ENCODE measurements at regions not wholly inside any gene's neighbourhood (a gene's known extent, or its start where the extent isn't known, plus 50 kb on each side); places are given as distances from the start of the nearest gene placed in this dataset.

DNA sequence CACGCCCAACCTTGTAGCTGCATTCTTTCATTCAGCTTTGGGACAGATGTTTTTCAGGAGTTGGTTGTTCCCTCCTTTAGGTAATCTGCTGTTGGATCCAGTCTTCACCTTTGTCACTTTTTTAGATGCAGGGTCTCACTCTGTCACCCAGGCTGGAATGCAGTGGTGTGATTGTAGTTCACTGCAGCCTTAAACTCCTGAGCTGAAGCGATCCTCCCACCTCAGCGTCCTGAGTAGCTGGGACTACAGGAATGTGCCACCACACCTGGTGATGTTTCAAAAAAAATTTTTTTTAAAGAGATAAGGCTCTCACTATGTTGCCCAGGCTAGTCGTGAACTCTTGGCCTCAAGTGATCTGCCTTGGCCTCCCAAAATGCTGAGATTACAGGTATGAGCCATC, 164.3 kb downstream of the KTN1 start:
- no peak for DNase-seq (ENCODE audit: low spot score, unreplicated experiment)
- Mint-ChIP-seq H3K4me3 (ENCODE audit: low read depth) (no peak overlapping the region), H3K27me3 (peaks cover 5% of the 10 kb centered on the region), H3K36me3 (ENCODE audit: insufficient read depth) (no peaks in the 10 kb centered on the region), H3K27ac (no peak overlapping the region), H3K4me1 (ENCODE audit: low read depth) (peaks cover 8% of the 10 kb centered on the region), H3K9me3 (ENCODE audit: low read depth) (no peaks in the 10 kb centered on the region)
- TF ChIP-seq, protein P1, sequence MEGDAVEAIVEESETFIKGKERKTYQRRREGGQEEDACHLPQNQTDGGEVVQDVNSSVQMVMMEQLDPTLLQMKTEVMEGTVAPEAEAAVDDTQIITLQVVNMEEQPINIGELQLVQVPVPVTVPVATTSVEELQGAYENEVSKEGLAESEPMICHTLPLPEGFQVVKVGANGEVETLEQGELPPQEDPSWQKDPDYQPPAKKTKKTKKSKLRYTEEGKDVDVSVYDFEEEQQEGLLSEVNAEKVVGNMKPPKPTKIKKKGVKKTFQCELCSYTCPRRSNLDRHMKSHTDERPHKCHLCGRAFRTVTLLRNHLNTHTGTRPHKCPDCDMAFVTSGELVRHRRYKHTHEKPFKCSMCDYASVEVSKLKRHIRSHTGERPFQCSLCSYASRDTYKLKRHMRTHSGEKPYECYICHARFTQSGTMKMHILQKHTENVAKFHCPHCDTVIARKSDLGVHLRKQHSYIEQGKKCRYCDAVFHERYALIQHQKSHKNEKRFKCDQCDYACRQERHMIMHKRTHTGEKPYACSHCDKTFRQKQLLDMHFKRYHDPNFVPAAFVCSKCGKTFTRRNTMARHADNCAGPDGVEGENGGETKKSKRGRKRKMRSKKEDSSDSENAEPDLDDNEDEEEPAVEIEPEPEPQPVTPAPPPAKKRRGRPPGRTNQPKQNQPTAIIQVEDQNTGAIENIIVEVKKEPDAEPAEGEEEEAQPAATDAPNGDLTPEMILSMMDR (IDR thresholded peaks at IDR 0.05; ENCODE audit: unreplicated experiment), result no peak

GRCh38 chr14:55745906-55746305, 165.9 kb downstream of the KTN1 start:
- no peak overlapping the region for H3K27ac Mint-ChIP-seq
- no peaks in the 10 kb centered on the region for H3K36me3 Mint-ChIP-seq (ENCODE audit: insufficient read depth)
- TF ChIP-seq, protein P1 (IDR thresholded peaks at IDR 0.05; ENCODE audit: unreplicated experiment), result no peak

GRCh38 chr14:55746558-55746957, 166.6 kb downstream of the KTN1 start:
- Mint-ChIP-seq H3K9me3 (ENCODE audit: low read depth) (no peaks in the 10 kb centered on the region), H3K27me3 (peaks cover 2% of the 10 kb centered on the region), H3K4me1 (ENCODE audit: low read depth) (peaks cover 11% of the 10 kb centered on the region), H3K27ac (no peak overlapping the region), H3K36me3 (ENCODE audit: insufficient read depth) (no peaks in the 10 kb centered on the region), H3K4me3 (ENCODE audit: low read depth) (no peak overlapping the region)
- TF ChIP-seq, protein P1 (IDR thresholded peaks at IDR 0.05; ENCODE audit: unreplicated experiment), result no peak
- DNase-seq (ENCODE audit: low spot score, unreplicated experiment), result no peak

More at GRCh38 chr14:55745906-55746305, 165.9 kb downstream of the KTN1 start:
- H3K4me1 Mint-ChIP-seq (ENCODE audit: low read depth), result peaks cover 9% of the 10 kb centered on the region
- peaks cover 2% of the 10 kb centered on the region for H3K27me3 Mint-ChIP-seq
- no peaks in the 10 kb centered on the region for H3K9me3 Mint-ChIP-seq (ENCODE audit: low read depth)
- H3K4me3 Mint-ChIP-seq (ENCODE audit: low read depth), result no peak overlapping the region
- DNase-seq (ENCODE audit: low spot score, unreplicated experiment), result no peak

GRCh38 chr14:55747186-55747585, 167.2 kb downstream of the KTN1 start:
- Mint-ChIP-seq H3K36me3 (ENCODE audit: insufficient read depth) (no peaks in the 10 kb centered on the region), H3K4me3 (ENCODE audit: low read depth) (no peak overlapping the region), H3K9me3 (ENCODE audit: low read depth) (no peaks in the 10 kb centered on the region), H3K27me3 (peaks cover 2% of the 10 kb centered on the region), H3K4me1 (ENCODE audit: low read depth) (peaks cover 11% of the 10 kb centered on the region), H3K27ac (no peak overlapping the region)
- TF ChIP-seq, protein P1 (IDR thresholded peaks at IDR 0.05; ENCODE audit: unreplicated experiment), result no peak
- DNase-seq (ENCODE audit: low spot score, unreplicated experiment), result no peak

DNA sequence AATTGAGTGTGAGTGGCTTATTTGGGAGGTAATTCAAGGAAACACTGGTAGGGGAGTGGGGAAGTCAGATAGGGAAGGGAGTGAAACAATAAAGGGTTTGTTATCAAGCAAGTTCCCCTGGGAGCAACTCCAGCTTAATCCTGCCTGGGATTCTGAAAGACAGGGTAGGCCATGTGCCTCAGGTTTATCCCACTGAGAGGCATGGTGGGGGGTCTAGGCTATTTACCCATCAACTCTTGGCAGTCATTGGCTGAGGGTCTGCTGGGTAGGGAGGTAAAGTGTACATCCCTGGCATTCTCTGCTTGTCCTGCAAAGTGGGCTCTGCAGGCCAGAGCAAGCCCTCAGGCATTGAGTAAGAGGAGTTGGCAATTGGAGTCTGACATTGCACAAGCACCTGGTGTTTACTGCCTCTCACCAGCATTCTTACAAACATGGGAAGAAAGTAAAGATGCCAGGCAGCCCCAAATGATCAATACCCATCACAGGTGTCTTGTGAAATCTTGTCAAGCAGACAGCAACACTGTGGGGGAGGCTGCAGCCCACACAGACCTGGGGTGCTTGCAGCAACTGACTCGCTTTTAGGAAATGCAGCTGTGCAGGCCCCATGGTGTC, 169.3 kb downstream of the KTN1 start:
- H3K9me3 Mint-ChIP-seq (ENCODE audit: low read depth), result no peaks in the 10 kb centered on the region
- peaks cover 18% of the 10 kb centered on the region for H3K4me1 Mint-ChIP-seq (ENCODE audit: low read depth)
- no peak overlapping the region for H3K27ac Mint-ChIP-seq
- TF ChIP-seq, protein P1 (IDR thresholded peaks at IDR 0.05; ENCODE audit: unreplicated experiment), result no peak
- no peak overlapping the region for H3K4me3 Mint-ChIP-seq (ENCODE audit: low read depth)
- DNase-seq (ENCODE audit: low spot score, unreplicated experiment), result no peak
- peaks cover 2% of the 10 kb centered on the region for H3K27me3 Mint-ChIP-seq
- no peaks in the 10 kb centered on the region for H3K36me3 Mint-ChIP-seq (ENCODE audit: insufficient read depth)

All from progenitor cell of endocrine pancreas (in vitro differentiated cells).